Activated effector memory CD4-positive, alpha-beta T cell treated with anti-CD3 and anti-CD28 coated beads, Interleukin-2, amount 50 U/mL, for 16 hours (primary cell): ENCODE measurements at regions not wholly inside any gene's neighbourhood (a gene's known extent, or its start where the extent isn't known, plus 50 kb on each side); places are given as distances from the start of the nearest gene placed in this dataset.

Source experiments
- DNase-seq: peaks from one replicate; pipeline ENCODE4 v3.0.0-alpha.2; 2020

GRCh38 chr1:244353551-244354091, 98.1 kb downstream of the ADSS2 start:
- DNase-seq = no peak

- DNase-seq = no peak
These were observed 96.9 kb downstream of the ADSS2 start for GRCh38 chr1:244354810-244355278.

DNA sequence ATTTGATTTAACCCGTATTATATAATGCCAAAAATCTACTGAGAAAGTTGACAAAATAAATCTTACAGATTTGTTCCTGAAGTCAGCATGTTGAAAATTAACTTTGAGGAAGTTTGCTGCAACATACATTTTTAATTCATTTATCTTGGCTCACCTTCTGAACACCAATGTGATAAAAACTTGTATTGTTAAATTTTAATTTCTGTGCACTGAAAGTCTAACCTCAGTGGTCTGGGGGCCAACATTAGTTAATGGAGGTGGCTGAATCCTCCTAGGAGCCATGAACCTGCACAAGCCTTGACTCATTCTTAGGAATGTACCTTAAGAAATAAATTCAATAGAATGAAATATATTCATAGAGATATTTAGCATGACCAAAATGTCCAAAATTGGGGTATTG, 95.3 kb downstream of the ADSS2 start:
- DNase-seq = no peak
